HG03457 (cell line): ENCODE measurements at regions not wholly inside any gene's neighbourhood (a gene's known extent, or its start where the extent isn't known, plus 50 kb on each side); places are given as distances from the start of the nearest gene placed in this dataset.

Experiments
- ATAC-seq: cut with Tn5 transposase; IDR thresholded peaks from one replicate; pipeline ENCODE4 v1.9.1; 2021; ENCODE audit warnings: moderate number of reproducible peaks; ENCODE audit not compliant: unreplicated experiment

GRCh38 chr12:115207216-115207915, 523.4 kb upstream of the TBX3 start:
- ATAC-seq, result no peak

- ATAC-seq, result no peak
These were observed 522.8 kb upstream of the TBX3 start for GRCh38 chr12:115206801-115207200.

GRCh38 chr12:115205755-115206308, 521.9 kb upstream of the TBX3 start:
- ATAC-seq, result no peak

- no peak for ATAC-seq
These were observed 521.2 kb upstream of the TBX3 start for GRCh38 chr12:115204957-115205754.

GRCh38 chr12:115203701-115204100, 519.7 kb upstream of the TBX3 start:
- no peak for ATAC-seq

- no peak for ATAC-seq
These were observed 518.0 kb upstream of the TBX3 start for GRCh38 chr12:115201966-115202365.

GRCh38 chr12:115199831-115200230, 515.9 kb upstream of the TBX3 start:
- no peak for ATAC-seq

GRCh38 chr12:115194857-115195256, 510.9 kb upstream of the TBX3 start:
- ATAC-seq, result no peak

GRCh38 chr12:115194448-115194847, 510.5 kb upstream of the TBX3 start:
- ATAC-seq, result no peak

GRCh38 chr12:115191342-115191741, 507.4 kb upstream of the TBX3 start:
- ATAC-seq, result no peak

GRCh38 chr12:115190010-115190770, 506.2 kb upstream of the TBX3 start:
- ATAC-seq, result no peak

- no peak for ATAC-seq
These were observed 501.5 kb upstream of the TBX3 start for GRCh38 chr12:115185506-115185905.

GRCh38 chr12:115183752-115184151, 499.8 kb upstream of the TBX3 start:
- ATAC-seq, result no peak

- ATAC-seq, result no peak
These were observed 493.9 kb upstream of the TBX3 start for GRCh38 chr12:115177899-115178298.

GRCh38 chr12:115176741-115177400, 492.9 kb upstream of the TBX3 start:
- no peak for ATAC-seq

- ATAC-seq, result no peak
These were observed 490.9 kb upstream of the TBX3 start for GRCh38 chr12:115174920-115175319.

- ATAC-seq, result no peak
These were observed 488.5 kb upstream of the TBX3 start for GRCh38 chr12:115172521-115172920.

- ATAC-seq, result no peak
These were observed 486.0 kb upstream of the TBX3 start for GRCh38 chr12:115169981-115170380.

- ATAC-seq, result no peak
These were observed 482.8 kb upstream of the TBX3 start for GRCh38 chr12:115166698-115167315.

GRCh38 chr12:115163710-115164109, 479.7 kb upstream of the TBX3 start:
- ATAC-seq, result no peak
